Keratinocyte (primary cell): ENCODE measurements at regions not wholly inside any gene's neighbourhood (a gene's known extent, or its start where the extent isn't known, plus 50 kb on each side); places are given as distances from the start of the nearest gene placed in this dataset.

Experiments used
- DNase-seq: peaks from one replicate; pipeline ENCODE4 v3.0.0-alpha.2; 2011; ENCODE audit warnings: low read depth, missing footprints, low spot score
- FAIRE-seq: peaks from 2 replicates; lab custom pipeline; 2011; peaks lifted over from hg19 to GRCh38; lab: Jason Lieb, UNC
- H2AFZ ChIP-seq: 2 replicates; pipeline ENCODE4 v1.6.0; 2012; ENCODE audit warnings: low read length, control low read depth, inconsistent platforms; ENCODE audit not compliant: control insufficient read depth
- H3K27ac ChIP-seq: 2 replicates; pipeline ENCODE4 v1.5.1; 2011; ENCODE audit warnings: low read length; ENCODE audit not compliant: control insufficient read depth, insufficient read depth
- H3K27me3 ChIP-seq: 3 replicates; pipeline ENCODE4 v1.6.0; 2011; ENCODE audit warnings: low read length; ENCODE audit not compliant: control insufficient read depth, insufficient read depth; ENCODE audit errors: extremely low read depth
- H3K36me3 ChIP-seq, 2 experiments: 2 replicates in 1 of 2; 3 replicates in 1 of 2; pipeline ENCODE4 v1.5.1; 2011; ENCODE audit warnings: low read length in 2 of 2, mild to moderate bottlenecking in 1 of 2; ENCODE audit not compliant: control insufficient read depth in 2 of 2, insufficient read depth in 2 of 2; ENCODE audit errors: extremely low read depth in 1 of 2
- H3K4me1 ChIP-seq: 3 replicates; pipeline ENCODE4 v1.5.1; 2011; ENCODE audit warnings: low read length; ENCODE audit not compliant: control insufficient read depth, insufficient read depth; ENCODE audit errors: extremely low read depth
- H3K4me2 ChIP-seq: 3 replicates; pipeline ENCODE4 v1.6.0; 2011; ENCODE audit warnings: low read depth, low read length; ENCODE audit not compliant: control insufficient read depth, insufficient read depth; ENCODE audit errors: extremely low read depth
- H3K4me3 ChIP-seq, 3 experiments: fragments of 200-600 bp in 1 of 3; sonication (generic) in 1 of 3; 2 replicates in 2 of 3; 3 replicates in 1 of 3; pipeline ENCODE4 v1.5.1; 2011 to 2016; ENCODE audit warnings: low read length in 3 of 3, mild to moderate bottlenecking in 3 of 3, control low read depth in 2 of 3, inconsistent platforms in 1 of 3, low read depth in 1 of 3, mixed read lengths in 1 of 3, mixed run types in 1 of 3, moderate library complexity in 1 of 3; ENCODE audit not compliant: control insufficient read depth in 2 of 3, insufficient read depth in 2 of 3; ENCODE audit errors: extremely low read depth in 1 of 3
- H3K79me2 ChIP-seq: 2 replicates; pipeline ENCODE4 v1.6.0; 2012; ENCODE audit warnings: low read length; ENCODE audit not compliant: control insufficient read depth, insufficient read depth
- H3K9ac ChIP-seq: 3 replicates; pipeline ENCODE4 v1.6.0; 2011; ENCODE audit warnings: low read length; ENCODE audit not compliant: control insufficient read depth, insufficient read depth; ENCODE audit errors: extremely low read depth
- H3K9me1 ChIP-seq: 3 replicates; pipeline ENCODE4 v1.6.0; 2011; ENCODE audit warnings: low read length; ENCODE audit not compliant: control insufficient read depth, insufficient read depth; ENCODE audit errors: extremely low read depth
- H3K9me3 ChIP-seq: 2 replicates; pipeline ENCODE4 v1.5.1; 2012; ENCODE audit warnings: low read depth, low read length; ENCODE audit not compliant: control insufficient read depth
- H4K20me1 ChIP-seq: 3 replicates; pipeline ENCODE4 v1.6.0; 2011; ENCODE audit warnings: low read length; ENCODE audit not compliant: control insufficient read depth, insufficient read depth; ENCODE audit errors: extremely low read depth
- CTCF ChIP-seq, 3 experiments: IDR thresholded peaks in 1 of 3; conservative IDR thresholded peaks in 1 of 3; optimal IDR thresholded peaks in 1 of 3; 2 replicates in 2 of 3; 3 replicates in 1 of 3; pipeline versions ENCODE3 to v1.5.1; 2011; ENCODE audit warnings: low read length in 3 of 3, mild to moderate bottlenecking in 3 of 3, moderate library complexity in 2 of 3, control low read depth in 1 of 3, inconsistent platforms in 1 of 3; ENCODE audit not compliant: insufficient read depth in 2 of 3; ENCODE audit errors: extremely low read depth in 1 of 3
- EZH2 ChIP-seq: IDR thresholded peaks from one replicate; pipeline ENCODE4 v1.6.1; 2012; ENCODE audit warnings: inconsistent platforms, mild to moderate bottlenecking, low read length, moderate library complexity
- dilution Hi-C: fragments of 300-500 bp; cut with MboI; formaldehyde crosslinking; loops from one replicate; pipeline ENCODE4 v1.7.0; 2020; ENCODE audit warnings: low sequenced_read_pairs; ENCODE audit not compliant: extremely low pct_ligation_motif_present

- no peaks in the 10 kb centered on the region for H4K20me1 ChIP-seq
- H3K4me1 ChIP-seq: no peaks in the 10 kb centered on the region
- TF ChIP-seq EZH2: no peak
- no peak for TF ChIP-seq CTCF (optimal IDR thresholded peaks at IDR 0.05 in 1 of 3, IDR thresholded peaks at IDR 0.05 in 1 of 3, conservative IDR thresholded peaks at IDR 0.05 in 1 of 3; ENCODE audit: extremely low read depth in 1 of 3, insufficient read depth in 2 of 3, low read length in 3 of 3)
- no peak overlapping the region for H3K4me3 ChIP-seq
- dilution Hi-C loops: no loop called here
- H2AFZ ChIP-seq: no peak overlapping the region
- DNase-seq (no peak), FAIRE-seq (no peak)
- no peaks in the 10 kb centered on the region for H3K36me3 ChIP-seq
- H3K79me2 ChIP-seq: no peaks in the 10 kb centered on the region
- no peak overlapping the region for H3K9ac ChIP-seq
- H3K4me2 ChIP-seq: no peak overlapping the region
- H3K27ac ChIP-seq: no peak overlapping the region
- H3K27me3 ChIP-seq: no peaks in the 10 kb centered on the region
- H3K9me3 ChIP-seq: no peaks in the 10 kb centered on the region
- no peaks in the 10 kb centered on the region for H3K9me1 ChIP-seq
Observed at GRCh38 chr6:126419901-126420300, 80.0 kb downstream of the CENPW start.

GRCh38 chr6:126422912-126423311 is 83.0 kb downstream of the CENPW start:
- TF ChIP-seq CTCF (optimal IDR thresholded peaks at IDR 0.05 in 1 of 3, IDR thresholded peaks at IDR 0.05 in 1 of 3, conservative IDR thresholded peaks at IDR 0.05 in 1 of 3; ENCODE audit: extremely low read depth in 1 of 3, insufficient read depth in 2 of 3, low read length in 3 of 3) (no peak), EZH2 (no peak)
- Histone ChIP-seq H3K4me3 (no peak overlapping the region), H3K27ac (no peak overlapping the region), H3K36me3 (no peaks in the 10 kb centered on the region), H3K79me2 (no peaks in the 10 kb centered on the region), H3K9me1 (no peaks in the 10 kb centered on the region), H3K4me2 (no peak overlapping the region), H3K9ac (no peak overlapping the region), H3K4me1 (no peaks in the 10 kb centered on the region), H4K20me1 (no peaks in the 10 kb centered on the region), H2AFZ (no peak overlapping the region), H3K27me3 (no peaks in the 10 kb centered on the region), H3K9me3 (no peaks in the 10 kb centered on the region)
- FAIRE-seq (no peak), DNase-seq (no peak)
- dilution Hi-C loops: no loop called here
